HG03460 (cell line): ENCODE measurements at regions not wholly inside any gene's neighbourhood (a gene's known extent, or its start where the extent isn't known, plus 50 kb on each side); places are given as distances from the start of the nearest gene placed in this dataset.

Experiments
- ATAC-seq: cut with Tn5 transposase; IDR thresholded peaks from one replicate; pipeline ENCODE4 v1.9.1; 2021; ENCODE audit not compliant: unreplicated experiment

GRCh38 chr18:8943900-8944870 is 158.3 kb upstream of the NDUFV2 start:
- ATAC-seq = no peak

- ATAC-seq = no peak
Measured at GRCh38 chr18:8944871-8945245, 157.6 kb upstream of the NDUFV2 start.

DNA sequence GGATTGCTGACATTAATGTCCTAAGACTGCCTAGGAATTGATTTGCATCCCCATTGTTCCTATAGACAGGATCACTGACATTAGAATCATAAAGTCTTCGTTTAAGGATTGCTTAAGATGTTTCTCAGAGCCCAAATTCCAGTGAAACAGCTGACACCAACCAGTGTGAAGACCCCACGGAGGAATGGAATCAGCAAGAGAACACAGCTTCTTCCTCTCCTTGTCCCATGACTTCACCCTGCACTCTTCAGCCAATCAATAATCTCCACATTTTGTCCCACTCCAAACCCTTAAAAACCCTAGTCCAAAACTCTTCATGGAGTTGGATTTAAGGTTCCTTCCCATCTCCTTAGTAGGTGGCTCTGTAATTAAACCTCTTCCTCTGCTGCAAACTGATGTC is 157.0 kb upstream of the NDUFV2 start:
- no peak for ATAC-seq

- no peak for ATAC-seq
Measured at GRCh38 chr18:8946066-8946838, 156.2 kb upstream of the NDUFV2 start.

DNA sequence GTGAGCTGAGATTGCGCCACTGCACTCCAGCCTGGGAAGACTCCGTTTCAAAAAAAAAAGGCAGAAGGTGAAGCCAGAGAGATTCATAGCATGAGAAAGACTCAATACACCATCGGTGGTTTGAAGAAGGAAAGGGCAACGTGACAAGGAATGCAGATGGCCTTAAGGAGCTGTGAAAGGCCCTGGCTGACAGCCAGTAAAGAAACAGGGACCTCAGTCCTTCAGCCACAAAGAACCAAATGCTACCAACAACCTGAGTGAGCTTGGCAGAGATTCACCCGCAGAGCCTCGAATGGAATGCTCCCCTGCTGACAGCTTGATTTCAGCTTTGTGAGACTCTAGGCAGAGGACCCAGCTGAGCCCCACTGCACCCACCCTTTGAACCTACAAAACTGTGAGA is 154.9 kb upstream of the NDUFV2 start:
- no peak for ATAC-seq

GRCh38 chr18:8948011-8948410 is 154.5 kb upstream of the NDUFV2 start:
- no peak for ATAC-seq

- ATAC-seq = no peak
Measured at GRCh38 chr18:8948471-8949149, 153.9 kb upstream of the NDUFV2 start.

GRCh38 chr18:8949206-8949605 is 153.3 kb upstream of the NDUFV2 start:
- ATAC-seq = no peak

DNA sequence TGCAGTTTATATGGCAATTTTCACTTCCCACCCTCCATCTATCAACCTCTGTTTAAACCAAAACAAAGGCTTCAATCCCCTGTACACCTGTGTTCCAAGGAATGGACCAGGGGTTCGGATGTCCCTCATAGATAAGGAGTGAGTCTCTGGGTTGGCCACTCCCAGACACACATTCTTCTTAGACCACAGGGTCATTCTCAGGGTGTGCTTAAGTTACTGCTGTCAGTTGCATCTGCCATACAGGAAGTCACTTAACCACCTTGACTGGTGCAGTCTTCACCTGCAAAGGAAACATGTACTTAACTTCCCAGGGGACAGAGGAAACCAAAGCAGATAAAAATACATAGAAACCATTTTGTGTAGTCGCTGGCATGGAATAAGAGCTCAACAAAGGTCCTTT is 151.0 kb upstream of the NDUFV2 start:
- no peak for ATAC-seq

DNA sequence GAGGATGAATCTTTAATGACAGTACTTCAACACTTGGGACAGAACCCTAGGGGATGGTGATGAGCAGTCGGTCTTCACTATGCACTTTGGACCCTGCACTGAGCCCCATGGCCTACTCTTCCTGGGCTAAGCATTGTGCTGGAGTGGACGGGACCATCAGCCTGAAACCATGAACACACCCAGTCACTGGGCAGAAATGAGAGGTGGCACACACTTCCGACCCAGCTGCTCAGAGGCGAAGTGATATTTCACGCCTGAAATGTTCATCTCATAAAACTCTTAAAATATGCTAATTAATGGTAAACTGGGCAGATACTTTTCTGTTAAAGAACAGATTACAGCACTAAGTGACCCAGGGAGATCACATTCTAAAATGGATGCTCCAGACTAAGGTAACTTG is 150.3 kb upstream of the NDUFV2 start:
- no peak for ATAC-seq

GRCh38 chr18:8952769-8953760 is 149.4 kb upstream of the NDUFV2 start:
- ATAC-seq = no peak

GRCh38 chr18:8957731-8958130 is 144.8 kb upstream of the NDUFV2 start:
- ATAC-seq = no peak

DNA sequence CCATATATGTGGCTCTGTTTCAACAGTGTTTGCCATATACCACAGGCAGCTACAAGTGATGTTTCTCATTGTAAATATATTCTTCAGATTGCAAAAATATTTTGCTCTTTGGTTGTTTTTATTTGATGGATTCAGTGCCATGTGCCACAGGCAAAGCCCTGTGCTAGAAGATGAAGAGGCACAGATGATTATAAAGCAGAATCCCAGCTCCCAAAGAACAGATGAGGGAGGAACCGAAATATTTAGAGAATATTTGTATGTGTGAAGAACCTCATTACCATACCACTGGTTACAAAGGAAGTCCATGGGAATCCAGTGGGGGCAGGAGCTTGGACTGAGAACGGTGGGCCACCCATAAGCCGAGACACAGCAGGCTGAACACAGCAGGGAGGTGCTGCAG is 143.8 kb upstream of the NDUFV2 start:
- no peak for ATAC-seq

DNA sequence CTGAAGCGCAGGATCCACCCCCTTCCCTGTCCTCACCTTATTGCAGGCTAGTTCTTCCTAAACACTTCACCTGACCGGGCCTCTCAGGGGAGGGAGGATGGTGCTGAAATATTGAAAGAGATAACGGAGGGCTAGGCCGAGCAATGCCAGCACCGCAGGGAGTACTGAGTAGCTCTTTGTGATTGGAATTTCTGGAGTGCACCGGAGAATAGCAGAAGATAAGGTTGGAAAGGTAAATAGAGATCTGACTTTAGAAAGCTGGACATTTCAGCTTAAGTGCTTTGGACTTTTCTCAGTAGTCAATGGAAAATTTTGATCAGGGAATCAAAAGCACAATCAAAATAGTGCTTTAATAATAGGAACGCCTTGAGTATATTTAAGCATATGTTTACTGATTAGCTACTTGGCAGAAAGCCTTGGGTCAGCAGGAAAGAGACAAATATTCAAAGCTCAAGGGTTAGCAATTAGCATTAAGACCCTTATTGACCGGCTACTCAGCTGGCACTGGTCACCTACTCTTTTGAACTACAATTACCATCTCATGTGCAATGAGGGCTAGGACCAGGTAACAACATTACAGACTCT is 142.9 kb upstream of the NDUFV2 start:
- ATAC-seq = no peak

DNA sequence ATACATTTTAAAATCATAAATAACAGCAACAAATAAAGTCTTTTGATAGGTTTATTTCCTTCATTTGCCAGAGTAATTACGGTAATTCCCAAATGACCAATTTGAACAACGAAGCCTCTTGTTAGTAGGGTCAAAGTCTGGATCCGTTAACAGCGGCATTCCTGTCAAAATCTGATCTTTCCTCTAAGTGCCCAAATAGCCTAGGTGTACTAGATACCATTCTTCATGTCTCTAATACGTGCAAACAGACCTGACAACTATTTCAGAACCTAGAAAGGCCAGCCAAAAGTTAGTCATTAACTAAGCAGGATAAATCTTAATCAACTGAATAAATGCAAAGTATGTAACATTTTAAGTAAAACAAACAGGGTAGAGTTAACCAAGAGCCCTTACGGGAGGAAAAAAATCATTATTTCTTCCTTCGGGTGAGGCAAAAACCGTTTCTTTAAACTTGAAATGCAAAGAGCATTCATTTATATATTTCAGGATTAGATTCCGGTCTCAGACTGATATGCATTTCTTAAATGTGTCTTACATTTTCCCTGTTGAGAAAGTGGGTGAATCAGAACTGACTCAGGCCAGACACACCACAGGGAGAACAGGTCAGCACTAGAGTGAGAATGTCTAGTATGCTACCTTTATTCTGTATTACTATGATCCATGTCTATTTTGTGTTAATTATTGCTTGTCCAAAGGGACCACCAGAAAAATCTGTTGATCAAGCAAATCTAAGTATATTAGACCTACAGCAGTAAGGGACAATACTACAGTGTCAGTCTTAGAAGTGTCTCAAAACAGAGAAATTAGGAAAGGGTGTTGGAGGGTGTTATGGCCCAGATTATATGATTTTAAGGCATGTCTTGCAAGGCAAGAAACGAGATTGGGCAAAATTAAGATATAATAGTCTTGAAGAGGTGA is 141.5 kb upstream of the NDUFV2 start:
- ATAC-seq = no peak

DNA sequence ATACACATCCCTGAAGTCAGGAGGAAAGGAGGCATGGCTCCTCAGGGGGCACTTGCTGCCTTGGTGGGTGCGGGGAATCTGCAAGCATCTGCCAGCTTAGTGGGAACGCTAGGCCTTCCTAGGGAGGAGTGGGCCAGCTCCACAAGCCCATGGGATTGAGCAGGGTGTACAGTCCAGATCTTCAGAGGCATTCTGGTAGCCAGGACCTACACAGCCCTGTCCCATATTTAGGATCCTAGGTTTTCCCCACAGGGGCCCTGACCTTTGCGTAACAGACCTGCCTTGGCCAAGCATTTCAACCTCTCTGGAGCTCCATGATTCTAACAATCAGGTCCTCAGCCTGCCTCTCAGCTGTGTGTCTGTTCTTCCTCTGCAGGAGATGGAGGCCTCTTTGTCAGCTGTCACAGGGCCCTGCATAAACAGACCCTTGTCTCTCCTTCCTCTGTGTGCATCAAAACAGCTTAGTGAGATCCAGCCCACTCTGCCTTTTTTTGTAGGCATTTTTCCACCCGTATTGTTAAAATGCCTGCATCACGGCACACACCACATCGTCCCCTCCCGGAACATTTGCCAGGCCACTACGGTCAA is 140.2 kb upstream of the NDUFV2 start:
- ATAC-seq = no peak

GRCh38 chr18:8962855-8963635 is 139.5 kb upstream of the NDUFV2 start:
- ATAC-seq = no peak

DNA sequence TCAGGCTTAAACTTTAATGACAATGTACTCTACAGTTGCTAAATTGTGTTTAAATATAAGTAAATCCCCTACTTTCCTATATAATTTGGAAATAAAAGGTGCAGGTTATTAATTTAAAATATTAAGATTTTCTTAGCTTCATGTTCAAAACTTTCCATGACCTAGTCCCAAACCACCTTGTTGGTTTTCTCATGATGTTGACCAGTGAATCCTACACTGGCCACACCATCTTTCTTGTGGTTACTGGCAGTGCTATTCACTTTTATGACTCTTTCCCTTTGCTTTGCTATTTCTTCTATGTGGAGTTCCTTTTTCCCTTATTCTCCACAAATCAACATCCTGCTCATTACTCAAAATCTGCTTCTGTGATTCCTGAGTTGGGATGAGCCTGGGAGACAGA is 138.6 kb upstream of the NDUFV2 start:
- ATAC-seq = no peak
